GM18517 (cell line): ENCODE measurements at regions not wholly inside any gene's neighbourhood (a gene's known extent, or its start where the extent isn't known, plus 50 kb on each side); places are given as distances from the start of the nearest gene placed in this dataset.

Experiments used
- ATAC-seq: cut with Tn5 transposase; IDR thresholded peaks from one replicate; pipeline ENCODE4 v1.9.1; 2021; ENCODE audit warnings: mild to moderate bottlenecking, moderate library complexity; ENCODE audit not compliant: unreplicated experiment

DNA sequence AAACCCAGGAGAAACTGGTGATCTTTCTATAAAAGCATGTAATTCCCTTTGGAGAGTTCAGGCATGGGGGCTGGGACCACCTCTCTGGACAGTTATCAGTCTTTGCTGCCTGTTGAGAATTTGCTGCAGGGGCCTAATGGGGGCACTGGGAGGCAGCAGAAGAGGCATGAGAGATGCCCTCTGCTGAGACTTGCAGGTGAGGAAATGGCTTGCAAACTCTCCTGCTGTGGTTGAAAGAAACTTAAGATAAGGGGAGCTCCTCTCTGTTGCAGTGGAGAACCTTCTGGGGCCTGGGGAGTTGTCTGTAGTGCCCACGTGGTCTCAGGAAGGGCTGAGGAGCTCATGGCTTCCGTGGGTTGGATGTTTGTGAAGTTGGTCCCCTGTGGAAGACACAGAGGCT is 301.1 kb upstream of the FOXF1 start:
- ATAC-seq, result no peak

DNA sequence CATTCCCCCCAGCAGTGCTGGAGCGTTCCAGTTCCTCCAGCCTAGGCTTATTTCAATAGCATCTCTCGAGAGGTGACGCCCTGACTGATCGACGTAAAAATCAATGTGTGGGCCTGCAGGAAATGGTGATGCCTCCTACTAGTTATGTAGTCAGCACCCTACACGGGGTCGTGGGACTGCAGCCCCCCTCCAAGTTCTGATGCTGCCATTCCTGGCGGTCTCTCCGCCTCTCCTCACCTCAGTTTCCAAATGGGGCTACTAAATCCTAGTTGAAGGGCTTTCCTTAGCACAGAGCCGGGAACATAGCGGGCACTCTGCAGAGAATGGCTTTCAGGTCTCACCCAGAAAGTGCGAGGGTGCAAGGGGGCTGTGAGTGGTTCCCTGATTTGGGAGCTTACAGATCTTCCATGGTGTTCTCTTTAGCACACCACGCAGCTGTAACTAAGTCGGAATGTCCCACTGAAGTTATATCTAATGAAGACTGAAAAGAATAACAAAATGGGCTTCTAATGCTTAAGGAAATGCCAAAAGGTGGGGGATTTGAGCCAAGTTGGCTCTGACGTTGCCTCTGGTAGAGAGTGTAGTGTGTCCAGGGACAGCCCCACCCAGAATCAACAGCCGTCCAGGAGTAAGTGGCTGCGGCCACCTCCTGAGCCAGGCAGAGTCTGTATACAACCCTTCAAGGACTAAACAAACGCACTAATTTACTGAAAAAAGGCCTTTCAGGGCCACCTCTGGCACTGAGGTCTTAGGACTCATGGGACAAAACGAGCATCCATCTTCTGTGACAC is 299.7 kb upstream of the FOXF1 start:
- ATAC-seq, result no peak

DNA sequence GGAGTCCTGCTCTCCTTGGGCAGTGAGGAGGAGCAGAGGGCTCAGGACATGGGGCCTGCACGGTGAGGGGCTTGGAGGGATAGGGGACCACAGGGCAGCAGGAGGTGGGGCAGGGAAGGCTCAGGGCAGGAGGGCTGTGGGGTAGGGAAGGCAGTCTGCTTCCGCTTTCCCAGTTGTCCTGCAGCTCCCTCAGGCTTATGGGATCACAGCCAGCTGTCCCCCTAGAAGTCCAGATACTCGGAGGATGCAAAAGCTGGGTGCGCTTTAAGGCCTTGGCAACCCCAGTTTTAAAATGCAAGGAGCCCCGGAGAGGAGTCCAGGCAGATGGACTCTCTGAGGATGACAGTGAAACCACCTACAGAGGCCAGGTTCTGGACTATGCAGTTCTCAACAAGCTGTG is 299.1 kb upstream of the FOXF1 start:
- ATAC-seq, result no peak

DNA sequence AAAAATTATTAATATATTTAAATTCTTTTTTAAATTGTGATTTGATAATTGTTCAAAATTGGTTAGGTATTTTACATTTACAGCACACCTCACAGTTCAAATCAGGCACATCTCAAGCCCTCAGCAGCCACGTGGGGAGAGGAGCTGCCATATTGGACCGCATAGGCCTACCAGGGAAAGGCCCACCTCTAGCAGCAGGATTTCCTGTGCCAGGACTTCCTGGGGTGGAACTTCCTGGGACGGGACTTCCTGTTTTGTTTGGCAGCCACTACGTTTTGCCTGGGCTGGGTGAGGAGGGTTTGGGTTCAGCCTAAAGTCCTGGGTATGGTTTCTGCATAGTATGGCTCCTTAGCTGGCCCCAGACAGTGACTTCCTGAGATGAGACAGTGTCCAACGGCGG is 298.5 kb upstream of the FOXF1 start:
- no peak for ATAC-seq

DNA sequence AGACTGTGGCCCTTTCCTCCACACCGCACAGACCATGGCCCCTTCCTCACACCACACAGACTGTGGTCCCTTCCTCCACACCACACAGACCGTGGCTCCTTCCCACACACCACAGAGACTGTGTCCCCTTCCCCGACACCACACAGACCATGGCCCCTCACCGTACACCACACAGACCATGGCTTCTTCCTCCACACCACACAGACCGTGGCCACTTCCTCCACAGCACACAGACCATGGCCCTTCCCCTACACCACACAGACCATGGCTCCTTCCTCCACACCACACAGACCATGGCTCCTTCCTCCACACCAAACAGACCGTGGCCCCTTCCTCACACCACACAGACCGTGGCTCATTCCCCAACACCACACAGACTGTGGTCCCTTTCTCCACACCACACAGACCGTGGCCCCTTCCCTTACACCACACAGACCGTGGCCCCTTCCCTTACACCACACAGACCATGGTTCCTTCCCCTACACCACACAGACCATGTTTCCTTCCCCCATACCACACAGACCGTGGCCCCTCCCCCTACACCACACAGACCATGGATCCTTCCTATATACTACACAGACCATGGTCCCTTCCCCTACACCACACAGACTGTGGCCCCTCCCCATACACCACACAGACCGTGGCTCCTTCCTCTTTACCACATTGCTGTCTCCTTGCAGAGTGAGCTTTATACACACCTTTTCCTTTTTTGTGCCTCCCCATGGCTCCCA is 297.5 kb upstream of the FOXF1 start:
- no peak for ATAC-seq

DNA sequence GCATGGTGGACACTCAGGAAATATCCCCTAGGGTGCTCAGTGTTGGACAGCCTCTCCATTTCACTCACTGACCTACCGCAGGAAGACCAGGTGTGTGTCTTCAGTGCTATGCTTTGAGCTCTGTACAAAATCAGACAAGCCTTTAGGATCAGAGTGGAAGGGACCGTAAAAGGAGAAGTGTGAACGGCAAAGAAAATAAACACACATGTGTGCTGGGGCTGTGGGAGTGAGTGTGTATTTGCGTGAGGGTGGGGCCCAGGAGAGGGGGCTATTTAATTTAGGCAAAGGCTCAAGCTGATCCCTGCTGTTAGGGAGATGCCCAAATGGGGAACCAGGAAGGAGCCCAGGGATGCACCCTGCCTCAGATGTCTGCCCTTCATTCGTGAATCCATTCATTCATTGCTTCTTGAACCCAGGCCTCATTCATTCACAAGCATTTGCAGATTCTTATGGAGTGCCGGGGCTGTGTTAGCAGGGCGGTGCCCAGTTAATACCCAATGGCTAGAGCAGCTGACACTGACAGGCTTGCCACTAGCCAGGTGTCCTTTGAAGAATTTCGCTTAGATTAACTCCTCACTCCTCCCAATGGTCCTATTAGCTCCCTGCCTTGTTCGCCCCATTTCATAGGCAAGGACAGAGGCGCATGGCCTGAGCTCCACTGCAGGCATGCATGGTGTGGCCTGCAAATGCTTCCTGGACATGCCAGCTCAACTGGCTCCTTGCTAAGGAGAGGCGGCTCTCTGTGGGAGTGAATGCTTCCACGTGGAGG is 296.7 kb upstream of the FOXF1 start:
- ATAC-seq, result no peak

DNA sequence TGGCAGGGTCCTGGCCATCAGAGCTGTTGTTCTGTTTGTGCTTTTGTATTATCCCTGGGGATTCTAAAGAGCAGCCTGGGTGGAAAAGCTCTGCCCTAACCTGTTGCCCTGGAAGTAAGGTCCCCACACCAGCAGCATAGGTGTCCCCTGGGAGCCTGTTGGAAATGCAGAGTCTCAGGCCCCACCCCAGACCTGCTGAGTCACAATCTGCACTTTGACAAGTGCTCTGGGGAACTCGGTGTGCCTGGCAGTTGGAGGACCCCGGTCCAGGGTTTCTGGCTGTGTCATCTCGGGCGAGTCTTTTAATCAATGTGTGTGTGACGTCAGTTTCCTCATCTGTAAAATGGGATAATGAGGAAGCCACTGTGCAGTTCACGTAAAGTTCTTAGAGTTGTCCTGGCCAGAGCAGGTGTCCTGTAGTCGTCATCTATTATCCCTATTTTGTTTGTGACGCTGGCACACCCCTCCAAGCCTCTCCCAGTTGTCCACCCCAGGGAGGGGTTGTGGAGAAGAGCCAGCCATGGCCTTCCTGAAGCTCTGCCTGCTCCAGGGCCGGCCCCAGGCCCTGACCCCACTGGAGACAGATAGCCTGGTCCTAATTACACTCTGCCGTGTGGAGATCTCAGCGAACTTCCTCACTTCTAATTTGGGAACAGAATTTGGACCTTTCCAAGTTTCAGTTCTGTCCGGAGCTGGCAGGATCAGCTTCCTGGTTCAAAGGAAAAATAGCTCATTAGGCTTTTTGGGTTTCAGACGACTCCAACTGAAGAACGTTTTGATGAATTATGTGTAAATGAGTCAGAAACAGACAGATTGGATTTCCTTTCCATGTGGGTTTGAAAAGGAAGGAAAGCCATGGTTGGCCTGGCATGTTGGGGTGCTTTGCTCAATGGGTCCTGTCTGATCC is 295.7 kb upstream of the FOXF1 start:
- ATAC-seq, result no peak

DNA sequence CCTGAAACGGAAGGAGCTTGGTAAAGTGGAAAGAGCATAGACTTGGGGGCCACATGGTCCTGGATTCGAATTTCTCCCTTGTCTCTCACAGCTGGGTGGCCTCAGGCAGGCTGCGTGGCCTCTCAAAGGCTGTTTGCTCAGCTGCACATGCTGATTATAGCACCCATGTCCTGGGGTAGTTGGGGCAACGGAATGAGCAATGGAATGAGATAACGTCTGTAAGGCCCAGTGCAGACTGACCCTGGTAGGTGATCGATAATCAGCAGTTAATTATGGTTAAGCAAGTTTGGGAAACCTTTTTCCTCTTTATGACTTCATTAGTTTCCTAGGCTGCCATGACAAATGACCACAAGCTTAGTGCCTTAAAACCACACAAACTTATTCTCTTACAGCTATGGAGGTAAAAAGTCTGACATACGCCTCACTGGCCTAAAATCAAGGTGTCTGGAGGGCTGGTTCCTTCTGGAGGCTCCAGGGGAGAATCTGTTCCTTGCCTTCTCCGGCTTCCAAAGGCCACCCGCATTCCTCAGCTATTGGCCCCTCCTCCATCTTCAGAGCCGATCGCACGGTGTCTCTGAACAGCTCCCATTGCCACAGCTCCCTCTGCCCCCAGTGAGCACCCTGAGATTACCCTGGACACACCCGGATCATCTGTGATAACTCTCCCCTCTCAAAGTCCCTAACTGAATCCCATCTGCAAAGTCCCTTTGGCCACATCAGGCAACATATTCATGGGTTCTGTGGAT is 294.9 kb upstream of the FOXF1 start:
- no peak for ATAC-seq

DNA sequence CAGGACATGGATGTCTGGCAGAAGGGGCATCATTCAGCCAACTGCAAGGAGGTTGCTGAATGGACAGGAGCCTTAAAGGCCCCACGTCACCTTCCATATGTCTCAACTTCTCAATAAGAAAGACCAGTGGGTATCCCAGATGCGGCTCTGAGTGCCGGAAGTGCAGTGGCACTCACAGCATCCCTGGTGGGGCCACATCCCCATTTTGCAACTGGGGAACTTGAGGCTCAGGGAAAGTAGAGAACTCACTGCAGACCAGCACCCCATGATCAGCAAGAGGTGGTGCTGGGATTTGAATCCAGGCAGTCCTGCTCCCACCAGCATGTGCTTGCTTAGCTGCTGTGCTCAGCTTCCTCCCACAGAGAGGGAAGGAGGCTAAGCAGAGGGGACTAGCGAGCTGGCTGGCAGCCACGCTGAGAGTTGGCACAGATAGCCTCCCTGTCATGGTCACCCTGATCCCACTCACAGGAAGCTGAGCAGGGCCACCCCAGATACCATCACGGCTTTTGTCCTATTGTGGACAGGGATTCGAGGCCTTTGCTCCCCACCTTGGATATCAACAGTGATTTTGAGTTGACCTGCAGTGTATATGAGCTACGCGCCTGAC is 294.2 kb upstream of the FOXF1 start:
- ATAC-seq, result no peak

DNA sequence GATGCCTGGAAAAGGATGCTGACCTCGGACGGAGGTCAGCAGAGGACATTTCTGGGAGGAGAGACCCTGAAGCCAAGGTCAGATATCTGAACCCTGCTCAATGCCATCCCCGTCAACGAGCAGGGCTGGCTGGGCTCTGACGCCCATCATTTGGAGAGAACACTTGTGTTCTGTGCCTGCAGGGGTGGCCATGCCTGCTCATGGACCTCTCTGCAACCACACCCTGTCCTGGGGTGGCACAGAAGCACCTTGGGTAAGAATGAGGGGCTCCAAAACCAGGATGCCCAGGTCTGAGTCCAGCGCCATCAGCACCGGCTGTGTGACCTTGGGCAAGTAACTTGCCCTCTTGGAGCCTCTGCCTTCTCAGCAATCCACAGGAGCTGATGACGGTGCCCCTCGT is 293.7 kb upstream of the FOXF1 start:
- ATAC-seq, result no peak

DNA sequence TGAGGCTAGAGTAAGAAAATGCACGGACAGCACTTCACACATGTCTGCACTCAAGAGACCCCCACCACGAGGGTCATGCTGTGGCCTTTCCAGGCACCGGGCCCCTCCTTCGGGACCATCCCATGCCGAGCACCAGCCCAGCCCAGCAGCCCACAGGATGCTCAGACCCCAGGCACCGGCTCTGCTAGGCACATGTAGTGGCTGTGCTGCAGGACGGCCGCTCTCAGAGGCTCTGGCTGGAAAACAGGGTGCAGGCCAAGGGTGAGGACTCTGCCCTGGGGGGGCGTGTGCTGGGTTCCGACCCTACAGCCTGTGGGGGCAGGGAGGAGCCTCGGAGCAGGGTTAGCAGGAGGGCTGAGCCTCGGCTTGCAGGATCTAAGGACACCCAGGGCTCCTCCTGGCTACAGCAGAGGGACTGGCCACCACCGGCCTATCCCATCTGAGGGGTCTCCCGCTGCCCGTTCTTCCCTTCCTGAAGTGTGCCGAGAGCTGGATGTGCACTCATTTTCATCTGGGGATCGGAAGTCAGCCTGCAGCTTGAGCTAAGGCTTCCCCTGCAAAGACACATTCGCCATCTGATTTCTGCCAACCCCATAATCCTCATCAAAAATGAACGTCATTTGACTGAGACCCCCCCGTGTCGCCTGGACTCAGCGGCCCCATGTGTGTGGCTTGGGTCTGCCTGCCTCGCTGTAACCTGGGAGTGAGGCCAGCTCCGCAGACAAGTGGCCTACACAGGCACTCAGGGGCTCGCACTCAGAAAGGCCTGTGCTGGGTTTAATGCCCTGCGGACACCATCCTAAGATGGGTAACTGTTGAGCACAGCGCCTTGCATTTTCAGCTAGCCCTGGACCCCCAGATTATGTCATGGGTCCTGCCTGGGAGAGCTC is 293.1 kb upstream of the FOXF1 start:
- ATAC-seq, result no peak

DNA sequence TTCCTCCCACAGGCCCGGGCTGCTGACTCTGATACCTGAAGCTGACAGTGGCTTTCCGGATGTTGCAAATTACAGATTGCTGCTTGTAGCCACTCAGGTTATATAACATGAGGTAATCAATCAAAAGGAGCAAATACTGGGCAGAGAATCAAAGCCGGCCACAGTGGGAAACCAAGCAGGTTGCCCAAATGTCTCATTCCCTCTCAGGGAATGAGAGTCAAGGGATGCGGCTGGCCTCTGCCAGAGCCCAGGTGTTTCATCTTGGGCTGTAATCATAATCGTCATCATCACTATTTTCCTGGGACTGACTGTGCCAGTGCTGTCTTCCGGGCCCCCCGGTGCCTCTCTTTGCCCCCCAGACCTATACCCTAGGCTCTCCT is 292.4 kb upstream of the FOXF1 start:
- no peak for ATAC-seq

DNA sequence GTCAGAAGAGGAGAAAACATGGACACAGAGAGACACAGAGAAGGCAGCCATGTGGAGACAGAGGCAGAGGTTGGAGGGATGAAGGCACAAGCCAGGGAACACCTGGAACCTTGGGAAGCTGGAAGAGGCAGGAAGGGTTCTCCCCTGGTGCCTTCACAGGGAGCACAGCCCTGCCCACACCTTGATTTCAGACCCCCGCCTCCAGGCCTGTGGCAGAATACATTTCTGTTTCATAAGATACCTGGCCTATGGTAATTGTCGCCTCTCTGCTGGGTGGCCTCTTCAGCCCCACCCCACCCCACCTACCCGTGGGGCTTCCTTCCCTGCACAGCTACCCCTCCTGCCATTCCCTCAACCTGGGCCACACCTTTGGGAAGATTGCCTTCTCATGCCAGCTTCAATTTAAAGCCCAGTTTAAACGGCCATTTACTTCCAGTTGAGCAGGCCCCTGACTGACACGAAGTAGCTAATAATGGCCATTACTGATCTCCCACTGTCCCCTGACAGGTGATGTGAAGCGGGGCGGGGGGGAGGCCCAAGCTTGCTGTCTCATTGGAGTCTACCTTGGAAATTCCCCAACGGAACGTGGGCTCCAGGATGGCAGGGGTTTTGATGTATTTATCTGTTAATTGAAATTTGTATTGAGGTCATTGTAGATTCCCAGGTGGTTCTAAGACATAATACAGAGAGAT is 291.7 kb upstream of the FOXF1 start:
- no peak for ATAC-seq

DNA sequence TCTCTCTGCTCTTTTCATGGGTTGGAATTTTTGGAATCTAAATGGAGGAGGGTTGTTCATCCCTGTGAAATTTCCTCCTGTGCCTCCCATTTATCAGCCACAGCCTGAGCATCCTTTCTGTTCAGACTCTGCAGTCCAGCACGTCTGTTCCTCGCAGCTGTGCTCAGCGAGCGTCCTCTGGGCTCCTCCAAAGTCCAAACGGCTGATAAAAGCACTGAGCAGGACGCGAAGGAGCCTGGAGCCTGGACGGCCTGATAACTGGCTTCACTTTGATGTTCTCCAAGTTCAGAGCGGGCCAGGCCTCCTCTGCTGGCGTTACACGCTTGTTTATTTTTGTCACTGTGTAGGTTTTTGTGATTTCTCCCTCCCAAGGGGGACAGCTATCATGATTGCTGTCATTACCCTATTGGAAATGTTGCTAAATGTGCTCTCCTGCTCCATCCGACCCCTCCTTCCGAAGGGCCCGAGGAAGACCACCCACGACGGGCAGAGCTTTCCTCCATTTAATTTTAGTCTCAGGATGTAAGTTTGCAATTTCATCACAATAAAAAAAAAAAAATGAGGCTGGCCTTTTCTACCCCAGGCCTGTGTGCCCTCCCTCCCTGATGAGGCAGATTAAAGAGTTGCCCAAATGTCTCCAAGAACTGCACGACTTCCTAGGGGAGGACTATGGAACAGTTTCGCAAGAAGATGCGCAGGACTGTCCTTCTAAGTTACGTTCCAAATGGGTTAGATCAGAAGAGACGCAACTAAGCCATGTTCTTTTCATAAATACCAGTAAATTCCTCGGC is 290.5 kb upstream of the FOXF1 start:
- ATAC-seq, result no peak

DNA sequence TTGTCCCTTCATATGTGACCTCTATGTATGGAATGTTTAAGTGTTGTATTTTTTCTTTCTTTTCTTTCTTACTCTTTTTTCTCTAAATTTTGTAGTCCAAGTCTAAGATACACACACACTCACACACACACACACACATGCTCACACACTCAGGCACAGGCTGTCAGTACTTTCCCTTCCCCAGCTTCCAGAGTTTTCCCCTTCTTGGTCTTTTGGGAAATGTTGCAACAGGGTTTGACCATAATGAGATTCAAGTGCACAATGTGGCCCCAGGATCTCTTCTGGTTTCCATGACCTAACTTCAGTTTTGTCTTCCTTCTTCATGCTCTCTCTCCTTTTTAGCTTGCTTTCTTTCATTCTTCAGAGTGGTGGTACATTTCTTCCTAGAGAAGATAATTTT is 289.8 kb upstream of the FOXF1 start:
- no peak for ATAC-seq

DNA sequence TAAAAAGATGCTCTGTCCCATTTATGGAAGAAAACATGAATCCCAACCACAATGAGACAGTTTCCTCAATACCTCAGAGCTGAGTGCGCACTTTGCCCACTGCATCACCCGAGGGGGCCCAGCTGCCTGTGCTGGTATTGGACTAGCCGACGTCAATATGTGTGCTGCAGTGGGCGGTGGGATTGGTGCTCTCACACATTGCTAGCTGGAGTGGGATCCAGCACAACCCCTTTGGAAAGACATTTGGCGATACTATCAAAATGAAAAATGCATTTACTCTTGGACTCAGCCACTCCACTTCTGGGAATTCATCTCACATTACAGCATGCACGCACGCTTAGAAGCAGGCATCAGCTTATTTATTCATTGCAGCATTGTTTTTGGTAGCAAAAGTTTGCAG is 289.2 kb upstream of the FOXF1 start:
- no peak for ATAC-seq

DNA sequence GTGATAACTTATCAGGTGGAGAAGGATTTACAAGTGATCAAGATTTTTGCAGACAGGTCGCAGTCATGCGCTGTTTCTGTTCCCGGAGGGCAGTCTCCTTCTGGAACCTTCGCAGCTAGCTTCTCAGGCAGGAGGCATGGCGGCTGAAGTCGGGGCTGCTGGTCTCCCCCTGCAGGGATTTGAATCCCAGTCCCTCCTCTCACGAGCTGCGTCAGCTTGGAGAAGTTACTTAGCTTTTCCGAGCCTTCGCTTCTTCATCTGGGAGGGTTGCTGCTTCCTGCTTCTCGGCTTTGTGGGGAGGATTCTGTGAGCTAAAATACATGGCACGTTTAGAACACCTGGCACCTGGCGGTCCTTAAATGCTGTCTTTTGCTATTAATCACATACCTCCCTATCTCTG is 287.8 kb upstream of the FOXF1 start:
- no peak for ATAC-seq
